Cardiac fibroblast (primary cell): ENCODE measurements at regions not wholly inside any gene's neighbourhood (a gene's known extent, or its start where the extent isn't known, plus 50 kb on each side); places are given as distances from the start of the nearest gene placed in this dataset.

ENCODE experiments used
- DNase-seq, 2 donors: peaks; one replicate each; pipeline versions ENCODE4 v3.0.0 to v3.0.0-alpha.2; 2010; ENCODE audit warnings: low read depth in 2 of 2
- H3K4me3 ChIP-seq, 2 donors: replicated peaks in 1 of 2; 1 replicate in 1 of 2; 2 replicates in 1 of 2; pipeline ENCODE4 v1.5.1; 2011; ENCODE audit warnings: low read depth in 2 of 2, low read length in 2 of 2, mild to moderate bottlenecking in 2 of 2, moderate library complexity in 1 of 2
- CTCF ChIP-seq: IDR thresholded peaks from one replicate; pipeline ENCODE4 v1.5.1; 2011; ENCODE audit warnings: low read depth, mild to moderate bottlenecking, low read length, inconsistent platforms

GRCh38 chr2:52877703-52878102 lies 889.9 kb upstream of the CHAC2 start:
- TF ChIP-seq CTCF: no peak
- DNase-seq: no peak
- no peak overlapping the region for H3K4me3 ChIP-seq

GRCh38 chr2:52874466-52875106 lies 893.0 kb upstream of the CHAC2 start:
- TF ChIP-seq CTCF: no peak
- H3K4me3 ChIP-seq: no peak overlapping the region

GRCh38 chr2:52862801-52863200 lies 904.8 kb upstream of the CHAC2 start:
- TF ChIP-seq CTCF: no peak
- DNase-seq: peak; percentile 2 to 54
- no peak overlapping the region for H3K4me3 ChIP-seq

More at GRCh38 chr2:52874466-52875106, 893.0 kb upstream of the CHAC2 start:
- no peak for DNase-seq

- DNase-seq: no peak
- TF ChIP-seq CTCF: no peak
- no peak overlapping the region for H3K4me3 ChIP-seq
Observed at GRCh38 chr2:52861596-52861995, 906.0 kb upstream of the CHAC2 start.

GRCh38 chr2:52859065-52859464 lies 908.5 kb upstream of the CHAC2 start:
- DNase-seq: no peak
- H3K4me3 ChIP-seq: no peak overlapping the region
- no peak for TF ChIP-seq CTCF

- no peak overlapping the region for H3K4me3 ChIP-seq
- TF ChIP-seq CTCF: no peak
- DNase-seq: peak in 1 of 2 donors; percentile 29
Observed at GRCh38 chr2:52857722-52858121, 909.9 kb upstream of the CHAC2 start.

- no peak for DNase-seq
- H3K4me3 ChIP-seq: no peak overlapping the region
- TF ChIP-seq CTCF: no peak
Observed at GRCh38 chr2:52852006-52852405, 915.6 kb upstream of the CHAC2 start.
